ENCODE measurements at regions not wholly inside any gene's neighbourhood (a gene's known extent, or its start where the extent isn't known, plus 50 kb on each side); places are given as distances from the start of the nearest gene placed in this dataset.
A peak's percentile ranks its signal among the peaks of the same experiment; 100 is the strongest.

GRCh38 chr21:35825370-35826353 lies 234.7 kb downstream of the SETD4 start:
- no peak overlapping the region for H3K4me3 Mint-ChIP-seq
- peaks cover 0 to 10% of the 10 kb centered on the region in 2 donors for H3K4me1 Mint-ChIP-seq
- 78% methylated on average over 5 of the region's 8 CpGs for WGBS (ENCODE audit: insufficient coverage)
- Histone ChIP-seq H3K27me3 (ENCODE audit: control insufficient read depth, insufficient read depth, low read length) (no peaks in the 10 kb centered on the region), H3K4me3 (ENCODE audit: low read length) (no peak overlapping the region), H3K27ac (ENCODE audit: low read length) (no peak overlapping the region), H3K9me3 (ENCODE audit: control insufficient read depth, insufficient read depth, low read length) (no peaks in the 10 kb centered on the region), H3K36me3 (ENCODE audit: control insufficient read depth, insufficient read depth, low read length) (no peaks in the 10 kb centered on the region), H3K4me1 (ENCODE audit: control insufficient read depth, insufficient read depth, low read length) (no peaks in the 10 kb centered on the region)
- intact Hi-C loops (cut with micrococcal nuclease) = no loop called here
- TF ChIP-seq CTCF (IDR thresholded peaks at IDR 0.05) = no peak
- no peaks in the 10 kb centered on the region for H3K9me3 Mint-ChIP-seq
- no peak for ATAC-seq
- H3K27me3 Mint-ChIP-seq (ENCODE audit: low read depth in 2 of 2) = peaks cover 29 to 41% of the 10 kb centered on the region in 2 donors
- no peaks in the 10 kb centered on the region for H3K36me3 Mint-ChIP-seq
- DNase-seq = no peak
- no peak overlapping the region for H3K27ac Mint-ChIP-seq

- WGBS (ENCODE audit: insufficient coverage) = 75% methylated on average over 3 of the region's 3 CpGs
- Histone ChIP-seq H3K4me3 (ENCODE audit: low read length) (no peak overlapping the region), H3K27ac (ENCODE audit: low read length) (no peak overlapping the region), H3K4me1 (ENCODE audit: control insufficient read depth, insufficient read depth, low read length) (no peaks in the 10 kb centered on the region), H3K36me3 (ENCODE audit: control insufficient read depth, insufficient read depth, low read length) (no peaks in the 10 kb centered on the region), H3K27me3 (ENCODE audit: control insufficient read depth, insufficient read depth, low read length) (no peaks in the 10 kb centered on the region), H3K9me3 (ENCODE audit: control insufficient read depth, insufficient read depth, low read length) (peaks cover 4% of the 10 kb centered on the region)
- Mint-ChIP-seq H3K4me3 (no peak overlapping the region), H3K27me3 (ENCODE audit: low read depth in 2 of 2) (peaks cover 25 to 36% of the 10 kb centered on the region in 2 donors), H3K27ac (no peak overlapping the region), H3K4me1 (peaks cover 0 to 8% of the 10 kb centered on the region in 2 donors), H3K36me3 (no peaks in the 10 kb centered on the region), H3K9me3 (no peaks in the 10 kb centered on the region)
- TF ChIP-seq CTCF (IDR thresholded peaks at IDR 0.05) = no peak
- intact Hi-C loops (cut with micrococcal nuclease) = no loop called here
- no peak for ATAC-seq
- DNase-seq = no peak
Measured at GRCh38 chr21:35824136-35824535, 236.2 kb downstream of the SETD4 start.

GRCh38 chr21:35819134-35819533 lies 241.2 kb downstream of the SETD4 start:
- H3K4me3 Mint-ChIP-seq = no peak overlapping the region
- WGBS (ENCODE audit: insufficient coverage) = 40% methylated on average over 12 of the region's 12 CpGs
- intact Hi-C loops (cut with micrococcal nuclease) = no loop called here
- DNase-seq (no peak), ATAC-seq (peak; percentile 50 to 80 (median 55))
- no peaks in the 10 kb centered on the region for H3K36me3 Mint-ChIP-seq
- no peak overlapping the region for H3K27ac Mint-ChIP-seq
- TF ChIP-seq CTCF (IDR thresholded peaks at IDR 0.05) = no peak
- H3K9me3 Mint-ChIP-seq = no peaks in the 10 kb centered on the region
- H3K4me1 ChIP-seq (ENCODE audit: control insufficient read depth, insufficient read depth, low read length) = no peaks in the 10 kb centered on the region
- H3K4me1 Mint-ChIP-seq = peaks cover 0 to 10% of the 10 kb centered on the region in 2 donors
- peaks cover 6% of the 10 kb centered on the region for H3K9me3 ChIP-seq (ENCODE audit: control insufficient read depth, insufficient read depth, low read length)
- no peak overlapping the region for H3K27ac ChIP-seq (ENCODE audit: low read length)
- H3K27me3 ChIP-seq (ENCODE audit: control insufficient read depth, insufficient read depth, low read length) = no peaks in the 10 kb centered on the region
- H3K4me3 ChIP-seq (ENCODE audit: low read length) = no peak overlapping the region
- peaks cover 20 to 23% of the 10 kb centered on the region in 2 donors for H3K27me3 Mint-ChIP-seq (ENCODE audit: low read depth in 2 of 2)
- H3K36me3 ChIP-seq (ENCODE audit: control insufficient read depth, insufficient read depth, low read length) = no peaks in the 10 kb centered on the region

Data from natural killer cell (primary cell).